MM.1S (cell line): ENCODE measurements at regions not wholly inside any gene's neighbourhood (a gene's known extent, or its start where the extent isn't known, plus 50 kb on each side); places are given as distances from the start of the nearest gene placed in this dataset.

ENCODE experiments used
- DNase-seq: peaks from one replicate; pipeline ENCODE4 v3.0.0-alpha.2; 2015
- H2AFZ ChIP-seq: fragments of 300-600 bp; sonication (generic); 2 replicates; pipeline ENCODE4 v1.6.0; 2016; ENCODE audit warnings: antibody characterized with exemption, low read length
- H3F3A ChIP-seq: fragments of 300-600 bp; sonication (generic); 2 replicates; pipeline ENCODE4 v1.6.1; 2016; ENCODE audit warnings: mild to moderate bottlenecking, antibody characterized with exemption, low read length, moderate library complexity, mixed read lengths; ENCODE audit not compliant: insufficient read depth
- H3K27ac ChIP-seq: fragments of 300-600 bp; sonication (generic); 2 replicates; pipeline ENCODE4 v1.5.1; 2016; ENCODE audit warnings: mild to moderate bottlenecking, low read length
- H3K27me3 ChIP-seq: fragments of 300-600 bp; sonication (generic); replicated peaks from 2 replicates; pipeline ENCODE4 v1.6.0; 2016; ENCODE audit warnings: low read length; ENCODE audit not compliant: insufficient read depth
- H3K36me3 ChIP-seq: fragments of 300-600 bp; sonication (generic); replicated peaks from 2 replicates; pipeline ENCODE4 v1.6.1; 2016; ENCODE audit warnings: mild to moderate bottlenecking, low read length, mixed read lengths; ENCODE audit not compliant: insufficient read depth
- H3K4me1 ChIP-seq: fragments of 300-600 bp; sonication (generic); 2 replicates; pipeline ENCODE4 v1.6.1; 2016; ENCODE audit warnings: low read length, mixed read lengths
- H3K4me2 ChIP-seq: fragments of 300-600 bp; sonication (generic); 2 replicates; pipeline ENCODE4 v1.6.0; 2016; ENCODE audit warnings: low read depth, low read length
- H3K4me3 ChIP-seq: fragments of 300-600 bp; sonication (generic); 2 replicates; pipeline ENCODE4 v1.5.1; 2016; ENCODE audit warnings: low read length, mixed read lengths
- H3K79me2 ChIP-seq: fragments of 300-600 bp; sonication (generic); 2 replicates; pipeline ENCODE4 v1.6.1; 2016; ENCODE audit warnings: mixed run types, low read length, mixed read lengths
- H3K9ac ChIP-seq: fragments of 300-600 bp; sonication (generic); 2 replicates; pipeline ENCODE4 v1.6.1; 2016; ENCODE audit warnings: low read length, mixed read lengths
- H3K9me2 ChIP-seq: fragments of 300-600 bp; sonication (generic); replicated peaks from 2 replicates; pipeline ENCODE4 v1.6.1; 2016; ENCODE audit warnings: mild to moderate bottlenecking, low read length, mixed read lengths; ENCODE audit not compliant: insufficient read depth
- H3K9me3 ChIP-seq: fragments of 300-600 bp; sonication (generic); replicated peaks from 2 replicates; pipeline ENCODE4 v1.6.1; 2016; ENCODE audit warnings: mild to moderate bottlenecking, low read length, mixed read lengths; ENCODE audit not compliant: insufficient read depth
- H4K20me1 ChIP-seq: fragments of 300-600 bp; sonication (generic); 2 replicates; pipeline ENCODE4 v1.6.1; 2016; ENCODE audit warnings: mild to moderate bottlenecking, low read length, moderate library complexity, mixed read lengths; ENCODE audit not compliant: insufficient read depth
- EZH2 ChIP-seq: fragments of 300-600 bp; sonication (generic); optimal IDR thresholded peaks from 2 replicates; pipeline ENCODE3; 2017; ENCODE audit warnings: low read depth, mild to moderate bottlenecking, antibody characterized with exemption, low read length, mixed read lengths
- EZH2phosphoT487 ChIP-seq: fragments of 300-600 bp; sonication (generic); IDR thresholded peaks from 2 replicates; pipeline ENCODE4 v1.6.1; 2018; ENCODE audit warnings: antibody characterized with exemption, low read length
- TF ChIP-seq, protein P1 (sequence below): fragments of 300-600 bp; sonication (generic); IDR thresholded peaks from 2 replicates; pipeline ENCODE4 v1.5.1; 2016; ENCODE audit warnings: antibody characterized with exemption, low read length, mixed read lengths

DNA sequence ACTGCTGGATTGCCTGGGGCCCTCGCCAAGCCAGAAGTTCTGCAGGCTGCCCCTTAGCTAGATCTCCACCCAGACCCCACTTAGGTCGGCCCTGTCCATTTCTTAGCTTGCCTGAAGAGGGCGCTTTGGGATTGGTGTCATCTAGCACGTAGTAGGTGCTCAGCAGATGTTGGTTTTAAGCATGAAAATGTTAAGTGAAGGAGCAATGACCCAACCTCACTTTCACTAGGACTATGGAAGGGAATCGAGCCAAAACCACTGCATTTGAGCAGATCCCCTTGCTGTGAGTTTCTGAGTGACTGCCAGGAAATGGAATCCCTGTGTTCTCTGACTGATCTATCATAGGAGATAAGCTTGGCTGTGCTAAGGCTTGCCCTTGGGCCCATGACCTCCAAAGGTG is 131.7 kb upstream of the EEPD1 start:
- H3K27ac ChIP-seq = no peak overlapping the region
- no peaks in the 10 kb centered on the region for H3K9me2 ChIP-seq
- no peaks in the 10 kb centered on the region for H4K20me1 ChIP-seq
- H3K4me3 ChIP-seq = no peak overlapping the region
- H3K9me3 ChIP-seq = no peaks in the 10 kb centered on the region
- no peaks in the 10 kb centered on the region for H3K4me1 ChIP-seq
- no peak overlapping the region for H3K9ac ChIP-seq
- no peaks in the 10 kb centered on the region for H3K79me2 ChIP-seq
- no peaks in the 10 kb centered on the region for H3K27me3 ChIP-seq
- peak overlapping the region; percentile 55; the same call in 1 of the 2 replicates for H2AFZ ChIP-seq
- TF ChIP-seq EZH2phosphoT487 (no peak), EZH2 (no peak)
- TF ChIP-seq, protein P1, sequence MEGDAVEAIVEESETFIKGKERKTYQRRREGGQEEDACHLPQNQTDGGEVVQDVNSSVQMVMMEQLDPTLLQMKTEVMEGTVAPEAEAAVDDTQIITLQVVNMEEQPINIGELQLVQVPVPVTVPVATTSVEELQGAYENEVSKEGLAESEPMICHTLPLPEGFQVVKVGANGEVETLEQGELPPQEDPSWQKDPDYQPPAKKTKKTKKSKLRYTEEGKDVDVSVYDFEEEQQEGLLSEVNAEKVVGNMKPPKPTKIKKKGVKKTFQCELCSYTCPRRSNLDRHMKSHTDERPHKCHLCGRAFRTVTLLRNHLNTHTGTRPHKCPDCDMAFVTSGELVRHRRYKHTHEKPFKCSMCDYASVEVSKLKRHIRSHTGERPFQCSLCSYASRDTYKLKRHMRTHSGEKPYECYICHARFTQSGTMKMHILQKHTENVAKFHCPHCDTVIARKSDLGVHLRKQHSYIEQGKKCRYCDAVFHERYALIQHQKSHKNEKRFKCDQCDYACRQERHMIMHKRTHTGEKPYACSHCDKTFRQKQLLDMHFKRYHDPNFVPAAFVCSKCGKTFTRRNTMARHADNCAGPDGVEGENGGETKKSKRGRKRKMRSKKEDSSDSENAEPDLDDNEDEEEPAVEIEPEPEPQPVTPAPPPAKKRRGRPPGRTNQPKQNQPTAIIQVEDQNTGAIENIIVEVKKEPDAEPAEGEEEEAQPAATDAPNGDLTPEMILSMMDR = peak; percentile 60
- H3F3A ChIP-seq = no peaks in the 10 kb centered on the region
- H3K4me2 ChIP-seq = no peak overlapping the region
- DNase-seq = peak; percentile 54
- no peaks in the 10 kb centered on the region for H3K36me3 ChIP-seq

- H3F3A ChIP-seq = no peaks in the 10 kb centered on the region
- H3K36me3 ChIP-seq = no peaks in the 10 kb centered on the region
- no peak overlapping the region for H3K4me2 ChIP-seq
- no peaks in the 10 kb centered on the region for H3K9me3 ChIP-seq
- no peak overlapping the region for H3K27ac ChIP-seq
- H3K79me2 ChIP-seq = no peaks in the 10 kb centered on the region
- no peak overlapping the region for H3K4me3 ChIP-seq
- H3K9ac ChIP-seq = no peak overlapping the region
- no peaks in the 10 kb centered on the region for H3K9me2 ChIP-seq
- no peaks in the 10 kb centered on the region for H3K4me1 ChIP-seq
- no peaks in the 10 kb centered on the region for H3K27me3 ChIP-seq
- no peak overlapping the region for H2AFZ ChIP-seq
- no peak for DNase-seq
- no peak for TF ChIP-seq EZH2
- TF ChIP-seq EZH2phosphoT487 = no peak
- TF ChIP-seq, protein P1 = no peak
- no peaks in the 10 kb centered on the region for H4K20me1 ChIP-seq
Observed at GRCh38 chr7:36021917-36022550, 131.0 kb upstream of the EEPD1 start.

DNA sequence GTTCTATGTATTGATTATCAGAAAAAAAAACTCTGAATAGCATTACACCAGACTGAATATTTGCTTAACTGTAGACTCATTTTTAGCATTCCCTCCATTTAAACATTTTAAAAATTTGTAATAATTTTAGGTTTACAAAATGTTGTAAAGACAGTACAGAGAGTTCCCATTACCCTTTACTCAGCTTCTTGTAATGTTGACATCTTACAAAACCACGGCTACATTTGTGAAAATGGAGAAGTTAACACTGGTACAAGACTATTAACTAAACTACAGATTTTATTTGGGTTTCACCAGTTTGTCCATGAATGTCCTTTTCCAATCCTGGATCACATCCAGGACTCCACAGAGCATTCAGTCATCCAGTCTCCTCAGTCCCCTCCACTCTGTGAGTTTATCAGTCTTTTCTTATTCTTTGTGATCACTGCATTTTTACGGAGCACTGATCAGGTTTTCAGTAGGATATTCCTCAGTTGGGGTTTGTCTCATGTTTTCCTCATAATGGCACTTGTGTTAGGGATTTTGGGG is 130.0 kb upstream of the EEPD1 start:
- Histone ChIP-seq H3K9me2 (no peaks in the 10 kb centered on the region), H3K9me3 (no peaks in the 10 kb centered on the region), H3K9ac (no peak overlapping the region), H3K36me3 (no peaks in the 10 kb centered on the region), H3K79me2 (no peaks in the 10 kb centered on the region), H3K4me3 (no peak overlapping the region), H2AFZ (no peak overlapping the region), H3K4me2 (no peak overlapping the region), H3F3A (no peaks in the 10 kb centered on the region), H3K27me3 (no peaks in the 10 kb centered on the region), H3K4me1 (no peaks in the 10 kb centered on the region), H4K20me1 (no peaks in the 10 kb centered on the region), H3K27ac (no peak overlapping the region)
- no peak for DNase-seq
- TF ChIP-seq EZH2 (no peak), EZH2phosphoT487 (no peak)
- TF ChIP-seq, protein P1 = no peak
